ENCODE measurements at regions not wholly inside any gene's neighbourhood (a gene's known extent, or its start where the extent isn't known, plus 50 kb on each side); places are given as distances from the start of the nearest gene placed in this dataset.

DNA sequence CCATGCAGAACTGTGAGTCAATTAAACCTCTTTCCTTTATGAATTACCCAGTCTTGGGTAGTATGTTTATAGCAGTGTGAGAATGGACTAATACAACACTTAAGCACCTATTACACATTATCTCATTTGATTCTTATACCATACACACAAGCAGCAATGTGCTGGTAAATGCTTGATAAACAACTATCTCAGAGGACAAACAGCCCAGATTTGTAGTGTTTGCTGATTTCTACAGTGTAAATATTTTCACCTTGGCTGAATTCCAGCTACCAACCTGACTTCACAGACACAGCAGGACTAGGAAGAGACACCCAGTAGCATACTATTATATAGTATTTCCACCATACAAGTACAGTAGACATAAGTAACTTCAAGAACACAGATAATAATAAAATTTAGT, 406.5 kb upstream of the CNKSR2 start:
- H3K27me3 Mint-ChIP-seq (ENCODE audit: low read depth), result no peaks in the 10 kb centered on the region
- H3K4me1 Mint-ChIP-seq (ENCODE audit: low read depth), result no peaks in the 10 kb centered on the region
- DNase-seq (ENCODE audit: low spot score), result no peak
- no peaks in the 10 kb centered on the region for H3K9me3 Mint-ChIP-seq
- no peak overlapping the region for H3K27ac Mint-ChIP-seq
- no peaks in the 10 kb centered on the region for H3K36me3 Mint-ChIP-seq (ENCODE audit: low read depth)
- no peak overlapping the region for H3K4me3 Mint-ChIP-seq (ENCODE audit: low read depth)
- intact Hi-C loops (cut with micrococcal nuclease), result no loop called here

DNA sequence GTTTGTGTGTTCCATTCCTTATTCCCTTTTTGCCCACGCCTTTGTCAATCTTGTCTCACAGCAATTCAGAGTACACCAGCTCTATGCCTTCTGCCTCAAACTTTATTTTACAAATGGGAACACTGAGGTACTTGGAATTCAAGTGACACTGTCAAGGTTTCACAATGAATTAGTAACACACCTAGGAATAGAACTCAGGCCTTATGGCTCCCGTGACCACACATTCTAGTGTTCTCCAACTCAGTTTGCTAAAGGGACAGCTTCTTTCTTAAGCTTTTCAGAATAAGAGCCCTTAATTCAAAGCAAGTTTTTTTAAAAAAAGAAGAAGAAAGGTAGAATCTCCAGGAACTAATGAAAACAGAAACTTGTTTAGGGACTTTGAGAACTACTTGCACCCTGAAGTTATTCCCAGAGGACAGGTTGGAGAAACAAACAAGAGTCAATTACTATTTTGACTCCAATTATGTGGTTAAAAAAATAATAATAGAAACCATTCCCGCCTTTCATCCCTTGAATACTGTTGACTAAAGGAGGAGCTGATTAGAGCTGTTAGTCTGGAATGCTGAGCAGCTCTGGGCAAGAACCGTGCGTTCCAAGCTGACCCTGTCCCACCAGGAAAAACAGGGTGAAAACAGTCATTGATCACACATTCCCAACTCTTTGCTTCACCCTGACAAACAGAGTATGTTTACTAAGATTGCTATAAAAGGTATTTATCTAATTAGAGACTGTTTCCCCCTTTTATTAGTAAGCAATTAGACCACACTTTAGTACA, 408.8 kb upstream of the CNKSR2 start:
- no peak for DNase-seq (ENCODE audit: low spot score)
- Mint-ChIP-seq H3K27me3 (ENCODE audit: low read depth) (no peaks in the 10 kb centered on the region), H3K4me3 (ENCODE audit: low read depth) (no peak overlapping the region), H3K27ac (no peak overlapping the region), H3K9me3 (no peaks in the 10 kb centered on the region), H3K4me1 (ENCODE audit: low read depth) (no peaks in the 10 kb centered on the region), H3K36me3 (ENCODE audit: low read depth) (no peaks in the 10 kb centered on the region)
- intact Hi-C loops (cut with micrococcal nuclease), result no loop called here

- Mint-ChIP-seq H3K4me3 (ENCODE audit: low read depth) (no peak overlapping the region), H3K36me3 (ENCODE audit: low read depth) (no peaks in the 10 kb centered on the region), H3K27me3 (ENCODE audit: low read depth) (no peaks in the 10 kb centered on the region), H3K9me3 (no peaks in the 10 kb centered on the region), H3K4me1 (ENCODE audit: low read depth) (no peaks in the 10 kb centered on the region), H3K27ac (no peak overlapping the region)
- intact Hi-C loops (cut with micrococcal nuclease), result no loop called here
- DNase-seq (ENCODE audit: low spot score), result no peak
These were observed 420.2 kb upstream of the CNKSR2 start for GRCh38 chrX:20954014-20954413.

- intact Hi-C loops (cut with micrococcal nuclease), result no loop called here
- no peaks in the 10 kb centered on the region for H3K9me3 Mint-ChIP-seq
- no peak overlapping the region for H3K27ac Mint-ChIP-seq
- H3K4me1 Mint-ChIP-seq (ENCODE audit: low read depth), result no peaks in the 10 kb centered on the region
- DNase-seq (ENCODE audit: low spot score), result no peak
- H3K27me3 Mint-ChIP-seq (ENCODE audit: low read depth), result no peaks in the 10 kb centered on the region
- no peaks in the 10 kb centered on the region for H3K36me3 Mint-ChIP-seq (ENCODE audit: low read depth)
- no peak overlapping the region for H3K4me3 Mint-ChIP-seq (ENCODE audit: low read depth)
These were observed 422.0 kb upstream of the CNKSR2 start for GRCh38 chrX:20952180-20952579.

DNA sequence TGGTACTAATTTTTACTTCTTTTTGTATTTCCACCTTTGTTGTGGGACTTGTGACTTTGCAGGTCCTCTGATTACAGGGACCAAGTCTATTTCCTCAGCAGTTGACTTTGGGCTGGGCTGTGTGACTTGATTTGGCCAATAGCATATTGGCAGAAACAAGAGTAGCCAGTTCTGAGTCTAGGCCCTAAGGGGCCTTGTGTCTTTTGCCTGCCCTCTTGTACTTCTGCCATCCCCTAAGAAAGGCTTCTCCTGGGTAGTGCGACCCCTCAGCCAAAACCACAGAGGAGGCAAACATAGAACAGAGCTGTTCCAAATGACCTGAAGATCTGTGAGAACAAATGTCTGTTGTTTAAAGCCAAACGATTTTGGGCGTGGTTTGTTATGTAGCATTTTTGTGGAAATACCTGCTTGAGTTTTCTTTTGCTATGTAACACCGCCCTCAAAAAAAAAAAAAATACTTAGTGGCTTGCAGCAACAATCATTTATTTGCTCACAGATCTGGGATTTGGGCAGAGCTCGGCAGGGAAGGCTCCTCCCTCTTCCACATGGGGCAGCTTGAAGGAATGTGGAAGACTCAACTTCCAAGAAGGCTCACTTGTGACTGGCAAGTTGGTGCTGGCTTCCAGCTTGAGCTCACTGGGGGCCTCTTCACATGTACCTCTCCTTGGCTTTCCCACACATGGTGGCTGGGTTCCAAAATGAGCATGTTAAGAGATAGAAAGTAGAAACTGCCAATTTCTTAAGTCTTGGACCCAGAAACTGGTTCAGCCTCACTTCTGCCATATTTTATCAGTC, 423.0 kb upstream of the CNKSR2 start:
- Mint-ChIP-seq H3K27ac (no peak overlapping the region), H3K9me3 (no peaks in the 10 kb centered on the region), H3K4me3 (ENCODE audit: low read depth) (no peak overlapping the region), H3K27me3 (ENCODE audit: low read depth) (no peaks in the 10 kb centered on the region), H3K4me1 (ENCODE audit: low read depth) (no peaks in the 10 kb centered on the region), H3K36me3 (ENCODE audit: low read depth) (no peaks in the 10 kb centered on the region)
- no peak for DNase-seq (ENCODE audit: low spot score)
- intact Hi-C loops (cut with micrococcal nuclease), result no loop called here

- Mint-ChIP-seq H3K4me3 (ENCODE audit: low read depth) (no peak overlapping the region), H3K27ac (no peak overlapping the region), H3K27me3 (ENCODE audit: low read depth) (no peaks in the 10 kb centered on the region), H3K4me1 (ENCODE audit: low read depth) (no peaks in the 10 kb centered on the region), H3K9me3 (no peaks in the 10 kb centered on the region), H3K36me3 (ENCODE audit: low read depth) (no peaks in the 10 kb centered on the region)
- DNase-seq (ENCODE audit: low spot score), result no peak
- intact Hi-C loops (cut with micrococcal nuclease), result no loop called here
These were observed 426.8 kb upstream of the CNKSR2 start for GRCh38 chrX:20947411-20947912.

DNA sequence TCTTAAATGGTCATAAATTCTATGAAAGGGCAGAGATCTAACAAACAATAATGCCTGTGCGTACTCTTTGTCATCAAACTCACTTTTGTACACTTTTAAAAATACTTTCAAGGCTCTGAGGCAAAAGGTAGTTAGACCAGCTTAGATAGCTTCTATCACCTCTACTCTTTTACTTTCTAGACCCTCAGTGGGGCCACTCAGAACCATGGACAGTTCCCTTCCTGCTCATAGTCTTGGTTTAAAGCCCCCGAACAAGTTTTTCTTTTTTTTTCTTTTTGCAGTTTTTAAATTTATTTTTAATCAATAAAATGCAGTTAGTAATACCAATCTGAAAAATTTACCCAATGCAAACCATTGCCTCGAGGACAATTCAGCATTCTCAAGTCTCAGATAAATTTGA, 460.5 kb upstream of the CNKSR2 start:
- no peak for DNase-seq (ENCODE audit: low spot score)
- Mint-ChIP-seq H3K27ac (no peak overlapping the region), H3K27me3 (ENCODE audit: low read depth) (no peaks in the 10 kb centered on the region), H3K9me3 (no peaks in the 10 kb centered on the region), H3K4me1 (ENCODE audit: low read depth) (no peaks in the 10 kb centered on the region), H3K36me3 (ENCODE audit: low read depth) (no peaks in the 10 kb centered on the region), H3K4me3 (ENCODE audit: low read depth) (no peak overlapping the region)
- intact Hi-C loops (cut with micrococcal nuclease), result no loop called here

- H3K9me3 Mint-ChIP-seq, result no peaks in the 10 kb centered on the region
- DNase-seq (ENCODE audit: low spot score), result no peak
- no peaks in the 10 kb centered on the region for H3K36me3 Mint-ChIP-seq (ENCODE audit: low read depth)
- intact Hi-C loops (cut with micrococcal nuclease), result no loop called here
- H3K4me1 Mint-ChIP-seq (ENCODE audit: low read depth), result no peaks in the 10 kb centered on the region
- H3K27me3 Mint-ChIP-seq (ENCODE audit: low read depth), result no peaks in the 10 kb centered on the region
- no peak overlapping the region for H3K27ac Mint-ChIP-seq
- H3K4me3 Mint-ChIP-seq (ENCODE audit: low read depth), result no peak overlapping the region
These were observed 467.6 kb upstream of the CNKSR2 start for GRCh38 chrX:20906571-20906970.

- no peaks in the 10 kb centered on the region for H3K9me3 Mint-ChIP-seq
- no peaks in the 10 kb centered on the region for H3K27me3 Mint-ChIP-seq (ENCODE audit: low read depth)
- no peaks in the 10 kb centered on the region for H3K4me1 Mint-ChIP-seq (ENCODE audit: low read depth)
- H3K4me3 Mint-ChIP-seq (ENCODE audit: low read depth), result no peak overlapping the region
- intact Hi-C loops (cut with micrococcal nuclease), result no loop called here
- no peak for DNase-seq (ENCODE audit: low spot score)
- no peaks in the 10 kb centered on the region for H3K36me3 Mint-ChIP-seq (ENCODE audit: low read depth)
- no peak overlapping the region for H3K27ac Mint-ChIP-seq
These were observed 489.7 kb upstream of the CNKSR2 start for GRCh38 chrX:20884565-20884964.

GRCh38 chrX:20863649-20864048, 510.6 kb upstream of the CNKSR2 start:
- DNase-seq (ENCODE audit: low spot score), result no peak
- H3K4me3 Mint-ChIP-seq (ENCODE audit: low read depth), result no peak overlapping the region
- no peak overlapping the region for H3K27ac Mint-ChIP-seq
- H3K27me3 Mint-ChIP-seq (ENCODE audit: low read depth), result no peaks in the 10 kb centered on the region
- intact Hi-C loops (cut with micrococcal nuclease), result no loop called here
- H3K9me3 Mint-ChIP-seq, result peaks cover 7% of the 10 kb centered on the region
- H3K4me1 Mint-ChIP-seq (ENCODE audit: low read depth), result no peaks in the 10 kb centered on the region
- H3K36me3 Mint-ChIP-seq (ENCODE audit: low read depth), result no peaks in the 10 kb centered on the region

GRCh38 chrX:20861113-20861512, 513.1 kb upstream of the CNKSR2 start:
- H3K27me3 Mint-ChIP-seq (ENCODE audit: low read depth), result no peaks in the 10 kb centered on the region
- intact Hi-C loops (cut with micrococcal nuclease), result no loop called here

GRCh38 chrX:20857746-20858145, 516.5 kb upstream of the CNKSR2 start:
- Mint-ChIP-seq H3K4me1 (ENCODE audit: low read depth) (no peaks in the 10 kb centered on the region), H3K27me3 (ENCODE audit: low read depth) (no peaks in the 10 kb centered on the region), H3K9me3 (peaks cover 7% of the 10 kb centered on the region), H3K36me3 (ENCODE audit: low read depth) (no peaks in the 10 kb centered on the region), H3K27ac (no peak overlapping the region), H3K4me3 (ENCODE audit: low read depth) (no peak overlapping the region)
- no peak for DNase-seq (ENCODE audit: low spot score)
- intact Hi-C loops (cut with micrococcal nuclease), result no loop called here

More at GRCh38 chrX:20861113-20861512, 513.1 kb upstream of the CNKSR2 start:
- Mint-ChIP-seq H3K27ac (no peak overlapping the region), H3K4me3 (ENCODE audit: low read depth) (no peak overlapping the region), H3K36me3 (ENCODE audit: low read depth) (no peaks in the 10 kb centered on the region), H3K9me3 (peaks cover 7% of the 10 kb centered on the region), H3K4me1 (ENCODE audit: low read depth) (no peaks in the 10 kb centered on the region)
- no peak for DNase-seq (ENCODE audit: low spot score)

DNA sequence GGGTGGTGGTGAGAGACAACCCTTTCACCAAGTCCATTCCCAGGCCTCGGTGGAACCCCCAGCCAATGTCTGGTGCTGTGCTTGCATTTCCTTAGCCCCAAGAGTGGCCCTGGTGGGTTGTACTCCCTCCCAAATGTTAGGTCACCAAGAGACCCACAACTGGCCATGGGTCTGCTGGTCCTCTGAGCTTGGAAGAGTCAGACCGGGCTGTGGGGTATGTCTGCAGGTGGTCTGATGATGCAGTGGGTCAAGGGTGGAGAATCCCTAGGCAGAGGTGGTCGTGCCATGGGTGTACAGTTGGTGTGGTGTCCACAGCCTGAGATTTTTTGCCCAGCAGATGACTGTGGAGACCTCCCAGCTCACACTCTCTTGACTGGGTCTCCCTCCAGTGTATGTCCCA, 535.7 kb upstream of the CNKSR2 start:
- Mint-ChIP-seq H3K4me1 (ENCODE audit: low read depth) (no peaks in the 10 kb centered on the region), H3K9me3 (no peaks in the 10 kb centered on the region), H3K4me3 (ENCODE audit: low read depth) (no peak overlapping the region), H3K36me3 (ENCODE audit: low read depth) (no peaks in the 10 kb centered on the region), H3K27ac (no peak overlapping the region), H3K27me3 (ENCODE audit: low read depth) (no peaks in the 10 kb centered on the region)
- DNase-seq (ENCODE audit: low spot score), result no peak
- intact Hi-C loops (cut with micrococcal nuclease), result no loop called here

Data from activated T-helper 2 cell treated with anti-CD3 and anti-CD28 coated beads, Interferon-gamma antibody, Interleukin-2, Interleukin-4, amounts not matched to agents 10 μg/mL and 5 μg/mL and 100 μg/mL, durations not matched to agents 14 hours and 24 hours and 36 hours (primary cell).